OCI-LY1 (cell line): ENCODE measurements at regions not wholly inside any gene's neighbourhood (a gene's known extent, or its start where the extent isn't known, plus 50 kb on each side); places are given as distances from the start of the nearest gene placed in this dataset.

Source experiments
- H2AFZ ChIP-seq: fragments of 200-600 bp; sonication (generic), shearing (Covaris generic); 2 replicates; pipeline ENCODE4 v1.6.0; 2014; ENCODE audit warnings: antibody characterized with exemption, mild to moderate bottlenecking, low read length
- H3F3A ChIP-seq: fragments of 200-600 bp; sonication (generic), shearing (Covaris generic); 2 replicates; pipeline ENCODE4 v1.6.0; 2014; ENCODE audit warnings: mild to moderate bottlenecking, antibody characterized with exemption, low read length, moderate library complexity; ENCODE audit not compliant: insufficient read depth
- H3K27ac ChIP-seq: fragments of 200-600 bp; sonication (generic); 2 replicates; pipeline ENCODE4 v1.5.1; 2014; ENCODE audit warnings: low read length, mixed run types, mild to moderate bottlenecking, low read depth; ENCODE audit not compliant: poor library complexity, severe bottlenecking
- H3K27me3 ChIP-seq: fragments of 200-600 bp; sonication (generic); 2 replicates; pipeline ENCODE4 v1.6.0; 2014; ENCODE audit warnings: antibody characterized with exemption, mild to moderate bottlenecking, low read length, moderate library complexity; ENCODE audit not compliant: insufficient read depth
- H3K36me3 ChIP-seq: fragments of 200-600 bp; sonication (generic); 2 replicates; pipeline ENCODE4 v1.6.1; 2014; ENCODE audit warnings: mild to moderate bottlenecking, antibody characterized with exemption, low read length, moderate library complexity, mixed read lengths; ENCODE audit not compliant: insufficient read depth
- H3K4me1 ChIP-seq: fragments of 200-600 bp; sonication (generic); 2 replicates; pipeline ENCODE4 v1.5.1; 2014; ENCODE audit warnings: mild to moderate bottlenecking, low read length, moderate library complexity; ENCODE audit not compliant: insufficient read depth, severe bottlenecking
- H3K4me2 ChIP-seq: fragments of 200-600 bp; sonication (generic), shearing (Covaris generic); 2 replicates; pipeline ENCODE4 v1.6.1; 2014; ENCODE audit warnings: low read length
- H3K4me3 ChIP-seq: fragments of 200-600 bp; sonication (generic); 2 replicates; pipeline ENCODE4 v1.5.1; 2014; ENCODE audit warnings: low read length, low read depth, mild to moderate bottlenecking, mixed read lengths; ENCODE audit not compliant: poor library complexity, severe bottlenecking
- H3K79me2 ChIP-seq: fragments of 200-600 bp; shearing (Covaris generic); 2 replicates; pipeline ENCODE4 v1.6.1; 2016; ENCODE audit warnings: mixed run types, low read length, mixed read lengths; ENCODE audit not compliant: insufficient read depth
- H3K9ac ChIP-seq: fragments of 200-600 bp; sonication (generic), shearing (Covaris generic); 2 replicates; pipeline ENCODE4 v1.6.1; 2014; ENCODE audit warnings: mild to moderate bottlenecking, low read length, mixed read lengths
- H3K9me2 ChIP-seq: fragments of 200-600 bp; sonication (generic), shearing (Covaris generic); 2 replicates; pipeline ENCODE4 v1.6.1; 2014; ENCODE audit warnings: low read depth, mild to moderate bottlenecking, low read length, mixed read lengths
- H3K9me3 ChIP-seq: fragments of 200-600 bp; shearing (Covaris generic); 2 replicates; pipeline ENCODE4 v1.6.1; 2014; ENCODE audit warnings: low read length, mixed read lengths
- H4K20me1 ChIP-seq: fragments of 200-600 bp; sonication (generic), shearing (Covaris generic); 2 replicates; pipeline ENCODE4 v1.6.0; 2016; ENCODE audit warnings: mild to moderate bottlenecking, low read length; ENCODE audit not compliant: insufficient read depth
- CTCF ChIP-seq: fragments of 200-600 bp; sonication (generic), shearing (Covaris generic); IDR thresholded peaks from 2 replicates; pipeline ENCODE4 v1.5.1; 2017; ENCODE audit warnings: mild to moderate bottlenecking, antibody characterized with exemption, low read length, moderate library complexity, mixed read lengths
- EZH2 ChIP-seq: fragments of 200-600 bp; sonication (generic), shearing (Covaris generic); IDR thresholded peaks from 2 replicates; pipeline ENCODE4 v1.8.0; 2017; ENCODE audit warnings: borderline replicate concordance, mixed run types, mild to moderate bottlenecking, antibody characterized with exemption, low read length, moderate library complexity, mixed read lengths

- Histone ChIP-seq H2AFZ (no peak overlapping the region), H4K20me1 (no peaks in the 10 kb centered on the region), H3F3A (no peaks in the 10 kb centered on the region), H3K79me2 (no peaks in the 10 kb centered on the region), H3K27ac (no peak overlapping the region), H3K9me2 (no peaks in the 10 kb centered on the region), H3K4me2 (no peak overlapping the region), H3K36me3 (no peaks in the 10 kb centered on the region; the same call in 1 of the 2 replicates), H3K9me3 (no peaks in the 10 kb centered on the region), H3K4me3 (no peak overlapping the region), H3K9ac (no peak overlapping the region), H3K4me1 (peaks cover 41% of the 10 kb centered on the region), H3K27me3 (no peaks in the 10 kb centered on the region)
- TF ChIP-seq EZH2 (no peak), CTCF (no peak)
These were observed 74.4 kb upstream of the RIPOR2 start for GRCh38 chr6:25010176-25010575.

GRCh38 chr6:25010902-25011625 is 75.3 kb upstream of the RIPOR2 start:
- Histone ChIP-seq H3K9me2 (no peaks in the 10 kb centered on the region), H3K27ac (no peak overlapping the region), H3K79me2 (no peaks in the 10 kb centered on the region), H4K20me1 (no peaks in the 10 kb centered on the region), H3K9me3 (no peaks in the 10 kb centered on the region), H3K9ac (no peak overlapping the region), H2AFZ (no peak overlapping the region), H3K27me3 (no peaks in the 10 kb centered on the region), H3K4me3 (no peak overlapping the region), H3F3A (no peaks in the 10 kb centered on the region), H3K4me1 (peaks cover 49% of the 10 kb centered on the region), H3K36me3 (no peaks in the 10 kb centered on the region; the same call in 1 of the 2 replicates), H3K4me2 (no peak overlapping the region)
- TF ChIP-seq EZH2 (no peak), CTCF (no peak)

- H3K4me2 ChIP-seq, result no peak overlapping the region
- no peak overlapping the region for H3K4me3 ChIP-seq
- no peak overlapping the region for H2AFZ ChIP-seq
These were observed 76.9 kb upstream of the RIPOR2 start for GRCh38 chr6:25012657-25013056.

More at GRCh38 chr6:25012657-25013056, 76.9 kb upstream of the RIPOR2 start:
- no peaks in the 10 kb centered on the region; the same call in 1 of the 2 replicates for H3K36me3 ChIP-seq
- peaks cover 50% of the 10 kb centered on the region for H3K4me1 ChIP-seq
- H3K9me3 ChIP-seq, result no peaks in the 10 kb centered on the region
- H3K27ac ChIP-seq, result no peak overlapping the region
- TF ChIP-seq CTCF, result no peak
- no peak for TF ChIP-seq EZH2
- no peaks in the 10 kb centered on the region for H4K20me1 ChIP-seq
- no peaks in the 10 kb centered on the region for H3F3A ChIP-seq
- H3K79me2 ChIP-seq, result no peaks in the 10 kb centered on the region
- no peaks in the 10 kb centered on the region for H3K27me3 ChIP-seq
- H3K9me2 ChIP-seq, result no peaks in the 10 kb centered on the region
- H3K9ac ChIP-seq, result no peak overlapping the region
